Muscle of leg (tissue), 3 donors: ENCODE measurements at regions not wholly inside any gene's neighbourhood (a gene's known extent, or its start where the extent isn't known, plus 50 kb on each side); places are given as distances from the start of the nearest gene placed in this dataset.

ENCODE experiments used
- DNase-seq: peaks from one replicate; pipeline ENCODE4 v3.0.0; 2013
- H3K27ac ChIP-seq: one replicate; pipeline ENCODE4 v1.5.1; 2013; ENCODE audit warnings: mild to moderate bottlenecking, low read length, control low read depth
- H3K27me3 ChIP-seq: one replicate; pipeline ENCODE4 v1.6.1; 2013; ENCODE audit warnings: low read length; ENCODE audit not compliant: control insufficient read depth, insufficient read depth
- H3K36me3 ChIP-seq: one replicate; pipeline ENCODE4 v1.6.1; 2013; ENCODE audit warnings: low read length; ENCODE audit not compliant: control insufficient read depth, insufficient read depth
- H3K4me1 ChIP-seq: one replicate; pipeline ENCODE4 v1.6.1; 2013; ENCODE audit warnings: low read length; ENCODE audit not compliant: control insufficient read depth, insufficient read depth
- H3K4me3 ChIP-seq: one replicate; pipeline ENCODE4 v1.5.1; 2013; ENCODE audit warnings: low read length, control low read depth
- H3K9me3 ChIP-seq: replicated peaks from 2 replicates; pipeline ENCODE4 v1.6.1; 2013; ENCODE audit warnings: low read depth, low read length; ENCODE audit not compliant: control insufficient read depth
- WGBS: methylation state at CpG from one replicate; pipeline ENCODE4 v1.1.5; 2013; ENCODE audit warnings: missing lambda C conversion rate; ENCODE audit not compliant: insufficient coverage; 5-methylcytosine and 5-hydroxymethylcytosine counted together

DNA sequence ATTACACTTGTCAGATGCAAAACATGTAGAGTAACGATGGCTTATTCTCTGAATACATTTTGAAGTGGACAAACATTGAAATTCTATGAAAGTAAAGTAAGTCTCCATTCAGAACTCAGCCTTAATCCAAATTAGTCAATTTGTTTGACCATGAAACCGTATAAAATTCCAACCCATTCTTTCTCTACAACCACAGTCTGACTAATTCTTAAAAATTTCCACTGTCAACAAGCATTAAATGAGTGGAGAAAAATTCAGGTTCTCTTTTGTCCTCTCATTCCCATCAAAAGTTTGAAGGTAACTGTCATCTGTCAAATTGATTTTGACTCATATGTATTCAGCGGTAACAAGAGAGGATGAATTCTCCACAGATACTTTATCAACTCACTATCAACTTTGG is 1031.5 kb downstream of the SORCS1 start:
- Histone ChIP-seq H3K27ac (no peak overlapping the region), H3K4me1 (no peaks in the 10 kb centered on the region), H3K27me3 (no peaks in the 10 kb centered on the region), H3K9me3 (no peaks in the 10 kb centered on the region), H3K36me3 (no peaks in the 10 kb centered on the region), H3K4me3 (no peak overlapping the region)
- WGBS, result no CpG with 5 or more reads among the region's 3 CpGs
- DNase-seq, result no peak

DNA sequence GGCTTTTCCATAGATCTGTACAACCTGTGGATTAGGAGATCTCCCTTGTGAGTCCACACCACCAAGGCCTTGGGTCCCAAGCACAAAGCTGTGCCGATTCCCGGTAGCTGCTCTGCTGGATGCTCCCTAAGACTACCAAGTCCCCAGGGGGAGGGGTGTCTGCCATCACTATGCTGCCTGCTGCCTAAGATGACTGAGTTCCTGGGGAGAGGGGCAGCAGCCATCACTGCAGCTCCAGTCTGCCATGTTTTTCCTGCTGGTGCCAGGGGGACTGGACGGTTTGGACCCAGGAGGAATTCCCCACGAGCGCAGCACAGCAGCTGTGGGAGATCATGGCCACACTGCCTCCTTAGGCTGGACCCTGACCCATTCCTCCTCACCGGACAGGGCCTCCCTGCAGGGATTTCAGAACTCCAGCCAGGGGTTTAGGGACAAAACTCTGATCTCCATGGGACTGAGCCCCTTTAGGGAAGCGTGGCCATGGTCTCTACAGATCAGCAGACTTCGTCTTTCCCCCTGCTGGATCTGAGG is 1049.8 kb downstream of the SORCS1 start:
- Histone ChIP-seq H3K9me3 (peaks cover 11% of the 10 kb centered on the region), H3K36me3 (no peaks in the 10 kb centered on the region), H3K4me1 (no peaks in the 10 kb centered on the region), H3K4me3 (no peak overlapping the region), H3K27ac (no peak overlapping the region), H3K27me3 (no peaks in the 10 kb centered on the region)
- DNase-seq, result no peak
- 89% methylated on average over 6 of the region's 8 CpGs for WGBS

DNA sequence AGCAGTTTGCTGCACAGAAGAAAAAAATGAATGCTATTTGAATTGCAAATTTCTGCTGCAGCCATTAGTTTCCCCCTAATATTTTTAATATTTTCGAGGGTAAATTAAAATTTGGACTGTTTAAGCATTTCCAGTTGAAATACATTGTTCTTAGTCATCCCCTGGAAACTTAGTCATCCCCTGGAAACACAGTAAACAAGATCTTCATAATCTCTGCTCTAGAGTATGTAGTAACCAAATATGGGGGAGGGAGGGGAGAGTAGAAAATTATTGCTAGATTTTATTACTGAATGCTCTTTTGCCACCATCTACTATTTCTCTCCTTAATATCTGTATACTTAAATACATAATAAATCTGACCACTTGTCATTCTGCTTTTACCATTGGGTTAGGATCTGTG is 1053.3 kb downstream of the SORCS1 start:
- Histone ChIP-seq H3K27me3 (no peaks in the 10 kb centered on the region), H3K9me3 (peaks cover 9% of the 10 kb centered on the region), H3K4me1 (no peaks in the 10 kb centered on the region), H3K4me3 (no peak overlapping the region), H3K27ac (no peak overlapping the region), H3K36me3 (no peaks in the 10 kb centered on the region)
- WGBS, result no CpG with 5 or more reads among the region's 1 CpG
- no peak for DNase-seq

DNA sequence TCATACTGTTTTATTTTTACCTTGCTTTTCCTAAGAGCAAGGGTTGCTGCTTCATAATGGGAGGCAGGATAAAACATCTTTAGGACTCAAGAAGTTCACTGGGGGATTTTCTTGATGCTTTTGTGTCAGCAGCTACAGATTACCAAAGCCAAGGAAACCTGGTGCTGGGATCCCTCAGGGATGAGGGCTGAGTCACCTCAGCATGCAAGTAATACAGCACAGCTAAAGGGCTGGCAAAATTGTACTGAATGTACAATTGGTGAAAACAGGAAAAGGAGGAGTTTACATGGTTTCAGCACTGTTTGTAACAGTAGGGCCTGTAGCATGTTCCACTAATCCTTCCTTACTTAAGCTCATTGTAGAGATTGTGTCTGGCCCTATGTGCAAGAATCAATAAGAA is 1056.8 kb downstream of the SORCS1 start:
- no peak for DNase-seq
- no peaks in the 10 kb centered on the region for H3K36me3 ChIP-seq
- no peak overlapping the region for H3K4me3 ChIP-seq
- H3K27me3 ChIP-seq, result no peaks in the 10 kb centered on the region
- H3K27ac ChIP-seq, result no peak overlapping the region
- H3K4me1 ChIP-seq, result no peaks in the 10 kb centered on the region
- H3K9me3 ChIP-seq, result no peaks in the 10 kb centered on the region

DNA sequence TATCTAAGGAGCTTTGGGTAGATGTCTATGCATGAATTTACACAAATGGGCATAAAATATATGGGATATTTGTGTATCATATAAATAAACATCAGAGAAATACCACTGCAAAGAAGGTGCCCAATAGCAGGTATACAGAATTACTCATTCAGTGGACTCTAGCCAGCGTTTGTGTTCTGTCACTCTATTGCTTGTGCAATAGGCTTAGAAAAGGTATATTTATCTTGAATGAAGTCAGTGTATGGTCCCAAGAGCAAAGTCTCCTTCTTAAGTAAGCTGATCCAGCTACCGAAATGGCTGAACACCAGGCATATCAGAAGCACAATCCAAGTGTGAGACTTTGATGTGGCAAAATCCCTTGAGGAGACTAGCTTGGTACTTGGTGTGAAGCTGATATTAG is 1058.4 kb downstream of the SORCS1 start:
- H3K36me3 ChIP-seq, result no peaks in the 10 kb centered on the region
- no peaks in the 10 kb centered on the region for H3K4me1 ChIP-seq
- no peak overlapping the region for H3K4me3 ChIP-seq
- no peak for DNase-seq
- H3K27me3 ChIP-seq, result no peaks in the 10 kb centered on the region
- no peak overlapping the region for H3K27ac ChIP-seq
- H3K9me3 ChIP-seq, result no peaks in the 10 kb centered on the region
- WGBS, result 83% methylated on average over 1 of the region's 2 CpGs

DNA sequence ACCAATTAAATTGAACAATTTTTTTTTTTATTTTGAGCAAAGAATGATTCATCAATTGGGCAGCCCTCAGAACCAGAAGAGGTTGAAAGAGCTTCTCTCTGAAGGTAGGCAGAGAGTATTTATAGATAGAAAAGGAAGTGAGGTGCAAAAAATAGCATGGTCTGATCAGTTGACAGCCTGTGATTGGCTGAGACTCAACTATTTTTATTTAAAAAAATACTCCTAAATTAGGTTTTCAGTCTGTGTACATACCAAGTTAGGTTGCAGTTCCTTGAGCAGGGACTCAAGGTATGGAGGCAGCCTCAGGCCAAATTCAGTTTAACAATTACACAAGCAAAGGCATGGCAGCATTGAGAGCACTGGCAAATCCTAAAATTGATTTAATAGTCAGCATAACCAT is 1074.7 kb downstream of the SORCS1 start:
- Histone ChIP-seq H3K27ac (no peak overlapping the region), H3K36me3 (no peaks in the 10 kb centered on the region), H3K4me3 (no peak overlapping the region), H3K9me3 (no peaks in the 10 kb centered on the region), H3K27me3 (no peaks in the 10 kb centered on the region), H3K4me1 (no peaks in the 10 kb centered on the region)
- DNase-seq, result no peak

DNA sequence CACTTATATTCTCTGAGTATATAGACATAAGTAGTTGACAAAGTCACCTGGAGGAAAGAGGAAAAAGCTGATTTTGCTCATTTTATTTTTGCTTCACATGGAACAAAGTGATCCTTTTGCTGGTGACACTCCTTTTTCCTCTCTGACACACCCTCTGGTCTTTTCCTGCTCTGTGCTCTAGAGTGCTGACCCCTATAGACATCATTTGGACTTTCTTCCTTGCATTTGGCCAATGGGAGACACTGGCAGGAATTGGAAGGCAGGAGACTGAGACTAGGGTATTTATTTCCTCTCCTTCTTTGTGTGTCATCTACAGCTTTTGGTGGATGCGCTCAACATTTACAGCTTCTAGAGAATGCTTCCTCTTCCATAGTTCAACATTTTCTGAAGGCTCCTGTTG is 1078.1 kb downstream of the SORCS1 start:
- no peak overlapping the region for H3K4me3 ChIP-seq
- no peaks in the 10 kb centered on the region for H3K36me3 ChIP-seq
- no peaks in the 10 kb centered on the region for H3K27me3 ChIP-seq
- H3K27ac ChIP-seq, result no peak overlapping the region
- H3K4me1 ChIP-seq, result no peaks in the 10 kb centered on the region
- no CpG with 5 or more reads among the region's 1 CpG for WGBS
- no peak for DNase-seq
- H3K9me3 ChIP-seq, result no peaks in the 10 kb centered on the region

DNA sequence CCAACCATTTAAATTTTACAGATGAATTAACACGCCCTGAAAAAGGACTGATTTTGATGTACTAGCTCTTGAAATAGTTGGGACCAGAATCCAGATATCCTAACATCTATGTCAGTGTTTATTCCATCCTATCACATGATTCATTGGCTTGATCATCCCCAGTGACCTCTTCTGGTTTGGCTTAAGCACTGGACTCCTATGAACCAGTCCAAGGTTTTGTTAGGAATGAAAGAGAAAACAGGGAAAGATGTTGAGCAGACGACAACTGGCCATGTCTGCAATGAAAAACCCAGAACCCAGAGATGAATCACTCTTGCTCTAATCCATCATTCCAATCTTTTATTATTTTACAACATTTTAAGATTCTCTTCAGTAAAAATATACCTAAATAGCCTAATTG is 1080.9 kb downstream of the SORCS1 start:
- Histone ChIP-seq H3K27me3 (no peaks in the 10 kb centered on the region), H3K4me3 (no peak overlapping the region), H3K4me1 (no peaks in the 10 kb centered on the region), H3K27ac (no peak overlapping the region), H3K9me3 (no peaks in the 10 kb centered on the region), H3K36me3 (no peaks in the 10 kb centered on the region)
- DNase-seq, result no peak
- no CpG with 5 or more reads among the region's 2 CpGs for WGBS

DNA sequence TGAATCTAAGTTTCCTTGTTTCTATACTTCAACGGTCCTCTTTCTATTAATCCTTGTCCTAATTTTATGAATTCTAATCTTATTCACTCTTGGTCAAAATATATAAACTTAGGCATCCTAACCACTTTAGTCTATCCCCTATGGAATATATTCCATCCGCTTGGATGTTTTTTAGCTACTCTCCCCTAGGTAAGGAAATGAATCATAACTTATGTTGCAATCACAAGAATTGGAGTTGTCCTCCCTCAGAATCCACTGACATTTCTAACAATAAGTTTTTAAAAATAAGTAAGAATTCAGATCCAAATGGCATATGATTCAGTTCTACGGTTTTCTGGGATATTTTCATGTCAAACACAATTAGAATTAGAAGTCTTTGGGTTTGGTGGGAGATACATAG is 1081.6 kb downstream of the SORCS1 start:
- no CpG with 5 or more reads among the region's 3 CpGs for WGBS
- Histone ChIP-seq H3K27me3 (no peaks in the 10 kb centered on the region), H3K4me3 (no peak overlapping the region), H3K4me1 (no peaks in the 10 kb centered on the region), H3K27ac (no peak overlapping the region), H3K36me3 (no peaks in the 10 kb centered on the region), H3K9me3 (no peaks in the 10 kb centered on the region)
- no peak for DNase-seq

DNA sequence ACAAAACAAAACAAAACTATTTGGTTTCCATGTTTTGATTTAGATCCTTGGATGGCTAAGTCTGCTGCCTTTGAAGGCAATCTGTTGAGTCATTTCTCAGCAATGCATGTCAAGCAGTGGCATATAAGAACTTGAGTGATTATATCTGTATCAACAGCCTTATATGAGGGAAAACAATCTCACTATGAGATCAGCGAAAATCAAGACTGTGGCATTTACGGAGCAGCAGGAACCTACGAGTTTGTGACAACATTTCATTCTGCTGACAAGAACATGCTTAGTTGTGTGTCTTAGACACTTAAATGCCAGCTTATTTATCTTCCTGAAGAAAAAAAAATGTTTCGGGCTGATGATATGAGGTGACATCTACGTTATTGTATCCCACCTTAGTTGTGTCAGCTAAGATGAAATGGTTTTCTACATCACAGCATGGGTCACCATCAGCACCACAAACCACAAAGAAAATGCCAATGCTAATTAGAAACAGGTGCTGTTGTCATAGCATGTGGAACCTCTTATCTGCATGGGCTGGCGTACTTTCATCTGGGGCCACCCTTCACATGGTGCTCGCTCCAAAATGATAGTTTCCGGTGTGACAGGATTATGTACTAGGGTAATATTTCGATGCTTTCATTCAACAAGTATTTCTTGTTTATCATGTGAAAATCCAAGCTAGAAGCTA is 1085.5 kb downstream of the SORCS1 start:
- Histone ChIP-seq H3K27me3 (no peaks in the 10 kb centered on the region), H3K4me1 (no peaks in the 10 kb centered on the region), H3K4me3 (no peak overlapping the region), H3K36me3 (no peaks in the 10 kb centered on the region), H3K9me3 (no peaks in the 10 kb centered on the region), H3K27ac (no peak overlapping the region)
- 30% methylated on average over 5 of the region's 9 CpGs for WGBS
- no peak for DNase-seq

DNA sequence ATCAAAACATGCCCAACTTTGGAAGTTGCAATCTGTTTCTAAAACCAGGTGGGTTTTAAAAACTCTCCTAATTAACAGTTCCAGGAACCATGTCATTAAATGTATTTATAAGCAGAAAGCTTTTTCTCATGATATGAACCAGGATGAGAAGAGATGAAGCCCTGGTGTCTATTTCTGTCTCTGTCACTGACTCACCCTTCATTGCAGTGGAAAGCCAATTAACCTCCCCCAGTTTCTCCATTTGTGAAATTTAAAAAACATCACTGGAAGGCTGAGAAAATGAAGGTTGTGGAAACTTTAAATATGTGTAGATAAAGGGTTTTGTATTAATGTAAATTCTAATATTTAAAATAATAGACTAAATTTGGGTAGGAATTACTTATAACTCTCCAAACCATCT is 1088.0 kb downstream of the SORCS1 start:
- H3K9me3 ChIP-seq, result peaks cover 2% of the 10 kb centered on the region
- no peak overlapping the region for H3K4me3 ChIP-seq
- H3K4me1 ChIP-seq, result no peaks in the 10 kb centered on the region
- no peak for DNase-seq
- no peak overlapping the region for H3K27ac ChIP-seq
- no peaks in the 10 kb centered on the region for H3K27me3 ChIP-seq
- no peaks in the 10 kb centered on the region for H3K36me3 ChIP-seq
